GM19025 (cell line): ENCODE measurements at regions not wholly inside any gene's neighbourhood (a gene's known extent, or its start where the extent isn't known, plus 50 kb on each side); places are given as distances from the start of the nearest gene placed in this dataset.
A peak's percentile ranks its signal among the peaks of the same experiment; 100 is the strongest.
"Not testable (repeated sequence)": the region's sequence is repeated elsewhere in the genome, so short reads cannot be mapped to it uniquely, and the experiment has no call there.

Experiments
- ATAC-seq: cut with Tn5 transposase; IDR thresholded peaks from one replicate; pipeline ENCODE4 v1.9.1; 2021; ENCODE audit warnings: mild to moderate bottlenecking, low read depth, moderate library complexity; ENCODE audit not compliant: unreplicated experiment

GRCh38 chr11:26882363-26882880 is 111.5 kb upstream of the FIBIN start:
- not testable (repeated sequence) for ATAC-seq

- no peak for ATAC-seq
Measured at GRCh38 chr11:26891501-26891900, 102.4 kb upstream of the FIBIN start.

DNA sequence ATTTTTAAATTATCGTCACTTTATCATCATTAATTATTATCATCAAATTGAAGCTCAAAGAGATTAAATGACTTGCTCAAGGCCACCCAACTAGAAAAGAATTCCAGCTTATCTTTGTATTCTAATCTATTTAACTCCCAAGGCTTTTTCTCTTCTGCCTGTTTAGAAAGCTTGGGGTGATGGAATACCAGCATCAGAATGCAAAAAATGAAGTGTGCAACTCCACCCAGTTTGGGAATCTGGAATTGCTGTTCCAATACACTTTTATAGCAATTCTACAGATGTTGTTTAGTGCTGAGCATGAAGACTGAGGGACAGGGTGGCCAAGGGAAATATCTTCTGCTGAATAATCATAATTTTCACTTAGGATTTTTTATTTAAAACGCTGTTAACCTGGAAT is 97.2 kb upstream of the FIBIN start:
- ATAC-seq: no peak

GRCh38 chr11:26898799-26899198 is 95.1 kb upstream of the FIBIN start:
- ATAC-seq: no peak

DNA sequence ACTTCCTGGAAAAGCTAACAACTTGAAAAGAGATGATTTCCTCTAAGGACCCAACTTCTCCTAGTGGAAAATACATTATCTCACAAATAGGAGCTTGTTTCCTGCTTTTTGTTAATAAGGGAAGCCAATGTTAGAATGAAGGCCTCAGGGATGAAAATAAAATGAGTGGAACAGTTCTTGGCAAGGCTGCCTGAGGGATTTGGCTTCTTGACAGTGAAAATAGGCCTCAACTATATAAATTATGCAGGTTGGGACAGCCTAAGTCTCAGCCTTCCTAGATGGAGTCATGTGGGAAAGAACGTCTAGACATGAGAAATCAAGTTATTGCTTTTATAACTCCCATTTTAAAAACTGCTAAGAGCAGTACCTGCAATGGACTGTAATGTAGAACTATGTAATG is 92.8 kb upstream of the FIBIN start:
- ATAC-seq: no peak

GRCh38 chr11:26904132-26904531 is 89.8 kb upstream of the FIBIN start:
- no peak for ATAC-seq

GRCh38 chr11:26904801-26905200 is 89.1 kb upstream of the FIBIN start:
- ATAC-seq: no peak

GRCh38 chr11:26905368-26905767 is 88.5 kb upstream of the FIBIN start:
- ATAC-seq: no peak

- ATAC-seq: no peak
Measured at GRCh38 chr11:26909515-26909914, 84.4 kb upstream of the FIBIN start.

- no peak for ATAC-seq
Measured at GRCh38 chr11:26909991-26910591, 83.8 kb upstream of the FIBIN start.

DNA sequence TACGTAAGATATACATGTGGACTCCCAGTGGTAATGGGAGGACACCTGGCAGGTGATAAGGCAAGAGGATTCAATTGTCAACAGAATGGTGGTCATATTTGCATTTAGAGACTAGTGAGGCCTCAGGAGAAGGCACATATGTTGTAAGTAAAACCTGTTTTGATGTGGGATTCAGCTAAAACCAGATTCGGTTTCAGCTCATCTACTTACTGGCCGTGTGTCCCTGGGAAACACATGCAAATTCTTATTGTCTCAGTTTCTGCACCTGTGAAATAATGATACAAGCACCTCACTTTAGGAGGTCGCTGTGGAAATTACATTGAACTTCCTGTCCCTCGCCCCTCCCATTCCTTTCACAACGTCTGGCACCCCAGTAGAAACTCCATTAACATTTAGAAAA is 78.9 kb upstream of the FIBIN start:
- peak; percentile 80 for ATAC-seq

DNA sequence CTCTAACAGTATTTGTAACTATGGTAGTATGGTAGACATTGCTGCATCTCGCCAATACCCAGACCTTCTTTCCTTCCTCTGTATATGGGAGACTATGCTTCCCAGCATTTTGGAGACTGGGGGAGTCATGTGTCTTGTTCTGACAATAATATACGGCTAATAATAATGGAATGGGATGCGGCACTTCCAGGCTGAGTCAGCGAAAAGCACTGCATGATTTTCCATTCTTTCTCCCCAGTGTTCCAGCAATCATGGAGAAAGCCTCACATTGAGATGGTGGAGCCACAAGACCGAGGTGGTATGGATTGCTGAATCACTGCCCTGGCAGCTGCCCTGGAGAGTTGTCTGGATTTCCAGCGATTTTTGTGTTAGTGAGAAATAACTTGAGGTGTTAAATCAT is 77.1 kb upstream of the FIBIN start:
- ATAC-seq: no peak

GRCh38 chr11:26928582-26928981 is 65.3 kb upstream of the FIBIN start:
- ATAC-seq: no peak

- no peak for ATAC-seq
Measured at GRCh38 chr11:26929806-26930517, 64.0 kb upstream of the FIBIN start.

- no peak for ATAC-seq
Measured at GRCh38 chr11:26930518-26931247, 63.2 kb upstream of the FIBIN start.

GRCh38 chr11:26931248-26931631 is 62.7 kb upstream of the FIBIN start:
- no peak for ATAC-seq

DNA sequence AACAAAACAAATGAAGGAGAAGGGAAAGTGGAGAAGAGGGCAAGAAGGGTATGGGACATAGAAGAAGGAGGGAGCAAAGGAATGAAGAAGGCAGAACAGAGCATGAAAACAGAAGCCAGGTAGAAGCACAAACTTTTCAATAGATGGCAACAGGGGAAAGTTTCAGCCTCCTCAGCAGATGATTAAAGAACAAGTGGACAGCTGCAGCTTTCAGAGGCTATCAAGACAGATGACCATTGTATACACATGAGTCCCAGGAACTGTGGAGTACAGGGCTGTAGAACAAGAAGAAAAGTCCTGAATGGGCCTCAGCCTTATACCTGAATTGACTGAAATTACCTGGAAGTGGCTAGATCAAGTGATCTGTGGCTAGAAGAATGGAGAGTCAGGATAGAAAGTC is 62.0 kb upstream of the FIBIN start:
- ATAC-seq: no peak

DNA sequence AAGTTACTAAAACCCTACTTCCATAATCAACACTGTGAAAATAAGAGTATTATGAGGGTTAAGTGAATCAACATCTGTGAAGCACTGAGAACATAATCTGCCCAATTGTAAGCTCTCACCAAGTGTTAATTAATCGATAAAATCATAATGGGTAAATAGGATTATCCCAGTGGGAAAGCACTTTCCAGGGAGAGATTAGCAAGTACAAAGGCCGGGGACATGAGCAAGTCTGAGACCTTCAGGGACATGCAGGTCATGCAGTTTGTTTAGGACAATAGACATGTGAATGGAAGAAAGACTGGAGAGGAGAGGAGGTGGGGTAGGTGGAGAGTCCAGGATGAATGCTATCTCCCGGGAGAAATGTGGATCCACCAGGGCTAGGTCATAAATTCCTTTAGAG is 57.8 kb upstream of the FIBIN start:
- ATAC-seq: no peak

- no peak for ATAC-seq
Measured at GRCh38 chr11:26937386-26937785, 56.5 kb upstream of the FIBIN start.

GRCh38 chr11:26940501-26940900 is 53.4 kb upstream of the FIBIN start:
- not testable (repeated sequence) for ATAC-seq

DNA sequence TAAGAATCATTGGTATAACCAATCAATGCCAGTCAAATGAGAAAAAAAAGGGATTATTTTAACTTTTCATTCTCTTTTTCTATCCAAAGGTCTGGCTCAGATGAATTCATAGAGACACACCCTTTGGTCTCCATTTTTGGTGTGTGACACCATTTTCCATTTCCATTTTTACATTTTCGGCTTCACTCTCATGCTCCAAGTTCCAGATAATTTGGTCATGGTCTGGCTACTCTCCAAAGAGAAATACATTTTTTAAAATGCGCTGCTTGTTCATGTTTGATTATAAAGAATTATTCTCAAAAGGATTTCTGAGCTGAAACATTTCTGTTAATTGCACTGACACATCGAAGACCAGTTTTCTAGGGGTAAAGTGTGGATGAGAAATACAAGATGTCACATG is 51.6 kb upstream of the FIBIN start:
- ATAC-seq: no peak

DNA sequence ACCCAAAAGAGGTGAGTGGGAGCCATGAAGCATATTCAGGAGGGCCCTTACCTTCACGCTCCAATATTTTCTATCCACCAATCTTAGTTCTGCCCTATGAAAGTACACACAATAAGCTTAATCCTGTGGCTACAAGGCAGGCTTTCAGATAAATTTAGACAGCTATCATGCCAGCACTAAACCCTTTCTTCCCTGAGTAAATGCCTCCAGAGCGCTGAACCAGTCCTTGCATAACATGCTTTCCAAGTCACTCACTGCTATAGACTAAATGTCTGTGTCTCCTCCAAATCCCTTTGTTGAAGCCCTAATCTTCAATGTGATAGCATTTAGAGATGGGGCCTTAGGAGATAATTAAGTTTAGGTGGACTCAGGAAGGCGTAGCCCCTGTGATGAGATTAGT is 50.3 kb upstream of the FIBIN start:
- no peak for ATAC-seq
